ENCODE measurements at regions not wholly inside any gene's neighbourhood (a gene's known extent, or its start where the extent isn't known, plus 50 kb on each side); places are given as distances from the start of the nearest gene placed in this dataset.

GRCh38 chr9:117992006-117992405 is 287.8 kb downstream of the TLR4 start:
- Histone ChIP-seq H2AFZ (no peak overlapping the region), H3K9me2 (ENCODE audit: insufficient read depth) (no peaks in the 10 kb centered on the region), H4K20me1 (replicated peaks; ENCODE audit: insufficient read depth) (no peaks in the 10 kb centered on the region), H3F3A (replicated peaks; ENCODE audit: low read depth) (no peaks in the 10 kb centered on the region), H3K79me2 (replicated peaks; ENCODE audit: insufficient read depth) (no peaks in the 10 kb centered on the region), H3K27ac (ENCODE audit: low read depth) (no peak overlapping the region), H3K27me3 (ENCODE audit: insufficient read depth) (no peaks in the 10 kb centered on the region), H3K4me3 (no peak overlapping the region), H3K36me3 (ENCODE audit: insufficient read depth) (no peaks in the 10 kb centered on the region), H3K4me1 (ENCODE audit: insufficient read depth) (no peaks in the 10 kb centered on the region), H3K4me2 (no peak overlapping the region)
- H3K36me3 Mint-ChIP-seq (ENCODE audit: low read depth), result no peaks in the 10 kb centered on the region; the same call in 2 of the 3 replicates
- no peak for TF ChIP-seq POLR2AphosphoS5 (IDR thresholded peaks at IDR 0.05; ENCODE audit: low read depth)
- TF ChIP-seq ZNF331 (CRISPR knock-in tag; IDR thresholded peaks at IDR 0.05; ENCODE audit: low read depth), result no peak
- no peak for TF ChIP-seq JUNB (IDR thresholded peaks at IDR 0.05; ENCODE audit: unreplicated experiment)
- TF ChIP-seq ZNF462 (CRISPR knock-in tag; IDR thresholded peaks at IDR 0.05), result no peak
- no peak for TF ChIP-seq NANOG (IDR thresholded peaks at IDR 0.05; ENCODE audit: borderline replicate concordance)
- TF ChIP-seq, protein P1, sequence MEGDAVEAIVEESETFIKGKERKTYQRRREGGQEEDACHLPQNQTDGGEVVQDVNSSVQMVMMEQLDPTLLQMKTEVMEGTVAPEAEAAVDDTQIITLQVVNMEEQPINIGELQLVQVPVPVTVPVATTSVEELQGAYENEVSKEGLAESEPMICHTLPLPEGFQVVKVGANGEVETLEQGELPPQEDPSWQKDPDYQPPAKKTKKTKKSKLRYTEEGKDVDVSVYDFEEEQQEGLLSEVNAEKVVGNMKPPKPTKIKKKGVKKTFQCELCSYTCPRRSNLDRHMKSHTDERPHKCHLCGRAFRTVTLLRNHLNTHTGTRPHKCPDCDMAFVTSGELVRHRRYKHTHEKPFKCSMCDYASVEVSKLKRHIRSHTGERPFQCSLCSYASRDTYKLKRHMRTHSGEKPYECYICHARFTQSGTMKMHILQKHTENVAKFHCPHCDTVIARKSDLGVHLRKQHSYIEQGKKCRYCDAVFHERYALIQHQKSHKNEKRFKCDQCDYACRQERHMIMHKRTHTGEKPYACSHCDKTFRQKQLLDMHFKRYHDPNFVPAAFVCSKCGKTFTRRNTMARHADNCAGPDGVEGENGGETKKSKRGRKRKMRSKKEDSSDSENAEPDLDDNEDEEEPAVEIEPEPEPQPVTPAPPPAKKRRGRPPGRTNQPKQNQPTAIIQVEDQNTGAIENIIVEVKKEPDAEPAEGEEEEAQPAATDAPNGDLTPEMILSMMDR (conservative IDR thresholded peaks at IDR 0.05; ENCODE audit: low read depth in 2 of 2), result no peak
- no peak for TF ChIP-seq EZH2phosphoT487 (IDR thresholded peaks at IDR 0.05; ENCODE audit: unreplicated experiment)
- no peaks in the 10 kb centered on the region for H3K27me3 Mint-ChIP-seq (ENCODE audit: insufficient read depth, low read depth, poor library complexity)
- no peak overlapping the region for H3K27ac Mint-ChIP-seq
- ATAC-seq (no peak), DNase-seq (ENCODE audit: low spot score) (no peak)
- H3K4me3 Mint-ChIP-seq, result no peak overlapping the region
- peaks cover 66% of the 10 kb centered on the region for H3K9me3 Mint-ChIP-seq
- no peaks in the 10 kb centered on the region for H3K4me1 Mint-ChIP-seq

Measured in GM23338 (cell line).